Anterior cingulate cortex (tissue), 58 donors: ENCODE measurements at regions not wholly inside any gene's neighbourhood (a gene's known extent, or its start where the extent isn't known, plus 50 kb on each side); places are given as distances from the start of the nearest gene placed in this dataset.
"Not testable (repeated sequence)": the region's sequence is repeated elsewhere in the genome, so short reads cannot be mapped to it uniquely, and the experiment has no call there.

Experiments
- DNase-seq, 58 donors: peaks; one replicate each; lab custom pipeline; 2025; lab: John Stamatoyannopoulos, UW

DNA sequence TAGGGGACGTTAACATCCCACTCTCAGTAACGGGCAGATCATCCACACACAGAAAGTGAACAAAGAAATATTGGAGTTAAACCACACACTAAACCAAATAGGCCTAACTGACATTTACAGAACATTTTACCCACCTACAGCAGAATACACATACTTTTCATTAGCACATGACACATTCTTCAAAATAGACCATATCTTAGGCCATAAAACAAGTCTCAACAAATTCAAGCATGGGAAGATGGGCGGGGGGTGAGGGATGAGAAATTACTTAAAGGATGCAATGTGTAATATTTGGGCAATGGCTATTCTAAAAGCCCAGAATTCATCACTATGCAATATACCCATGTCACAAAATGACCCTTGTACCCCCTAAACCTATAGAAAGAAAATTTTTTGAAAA lies 226.2 kb downstream of the ATPSCKMT start:
- no peak for DNase-seq

DNA sequence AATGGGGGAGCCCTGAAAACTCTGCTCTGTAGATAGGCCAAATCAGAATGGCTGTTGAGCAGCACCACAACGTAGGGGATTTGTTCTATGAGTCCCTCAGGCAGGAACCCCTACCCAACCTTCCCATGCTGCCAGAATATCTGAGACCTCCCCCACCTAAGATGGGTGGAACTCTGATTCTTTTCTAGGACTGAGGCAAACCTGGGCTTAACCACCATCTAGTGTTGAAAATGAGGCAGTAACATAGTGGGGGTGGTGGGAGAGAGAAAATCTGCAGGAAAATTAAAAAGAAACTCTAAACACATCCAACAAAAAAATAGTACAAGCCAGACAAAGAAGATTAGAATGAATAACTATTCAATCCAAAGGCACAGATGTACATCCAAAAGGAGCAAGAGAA lies 228.4 kb downstream of the ATPSCKMT start:
- DNase-seq = no peak

DNA sequence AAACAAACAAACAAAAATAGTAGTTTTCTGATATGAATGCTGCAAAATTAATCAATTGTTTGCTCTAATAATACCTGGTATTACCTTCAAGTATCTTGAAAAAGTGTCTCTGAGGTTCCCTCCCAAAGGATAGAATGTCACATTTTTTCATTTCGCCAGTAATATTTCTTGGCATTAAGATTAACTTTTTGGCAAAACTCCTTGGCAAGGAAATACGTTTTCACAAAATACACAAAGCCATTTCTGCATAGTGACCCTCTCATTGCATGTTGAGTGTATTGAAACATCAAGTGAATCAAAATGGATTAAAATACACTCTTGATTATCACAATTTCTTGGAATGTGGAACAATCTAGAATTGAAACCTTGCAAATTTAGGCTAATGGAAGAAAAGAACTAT lies 230.5 kb downstream of the ATPSCKMT start:
- no peak for DNase-seq

DNA sequence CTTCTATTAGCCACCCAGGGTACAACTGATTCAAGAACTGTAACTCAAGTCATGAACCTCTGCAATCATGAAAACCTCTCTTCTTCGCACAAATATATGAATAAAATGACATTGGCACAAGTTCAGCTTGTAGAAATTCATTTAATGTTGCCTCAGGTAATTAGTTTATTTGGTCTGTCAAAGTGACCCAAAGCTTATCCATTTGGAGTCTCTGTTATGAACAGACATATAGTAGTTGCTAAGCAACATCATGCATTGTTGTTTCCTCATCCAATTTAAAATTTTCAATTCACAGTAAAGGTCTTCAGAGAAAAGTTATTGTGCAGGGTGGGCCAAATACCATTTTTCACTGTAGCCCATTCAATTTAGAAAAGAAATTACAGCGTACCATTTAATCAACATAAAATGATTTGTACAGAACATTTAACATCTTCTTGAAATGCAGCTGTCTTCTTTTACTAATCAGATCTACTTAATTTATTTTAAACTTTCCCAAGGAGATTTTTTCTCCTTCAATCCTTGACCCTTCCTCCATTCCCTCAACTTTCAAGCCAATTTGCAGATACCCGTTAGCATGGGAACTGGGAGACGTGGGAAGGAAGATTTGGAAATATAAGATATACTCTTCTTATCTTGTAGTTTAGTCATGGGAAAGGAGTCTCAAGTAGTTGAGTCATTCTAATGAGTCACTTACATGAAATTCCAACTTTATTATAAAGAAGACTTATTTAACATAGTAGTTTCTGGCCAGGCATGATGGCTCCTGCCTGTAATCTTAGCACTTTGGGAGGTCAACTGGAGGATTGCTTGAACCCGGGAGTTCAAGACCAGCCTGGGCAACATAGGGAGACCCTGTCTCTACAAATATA lies 231.3 kb downstream of the ATPSCKMT start:
- DNase-seq = no peak

DNA sequence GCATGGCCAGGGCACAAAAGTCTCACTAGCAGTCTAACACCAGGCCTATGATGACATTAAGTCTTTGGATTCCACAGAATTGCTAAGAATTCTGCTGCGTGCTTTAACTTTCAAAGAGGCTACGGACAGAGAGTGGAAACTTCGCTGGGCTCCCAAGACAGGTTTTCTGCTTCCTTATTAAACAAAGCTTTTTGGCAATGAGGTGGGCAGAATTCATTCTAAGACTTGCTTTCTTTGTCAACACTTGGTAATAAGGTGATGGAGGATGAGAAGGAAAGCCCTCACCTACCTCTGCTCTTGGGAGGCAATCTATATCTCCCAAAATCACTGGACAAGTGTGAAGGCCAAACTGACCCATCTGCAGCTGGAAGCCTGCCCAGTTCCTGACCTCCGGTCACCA lies 231.9 kb downstream of the ATPSCKMT start:
- DNase-seq = no peak

DNA sequence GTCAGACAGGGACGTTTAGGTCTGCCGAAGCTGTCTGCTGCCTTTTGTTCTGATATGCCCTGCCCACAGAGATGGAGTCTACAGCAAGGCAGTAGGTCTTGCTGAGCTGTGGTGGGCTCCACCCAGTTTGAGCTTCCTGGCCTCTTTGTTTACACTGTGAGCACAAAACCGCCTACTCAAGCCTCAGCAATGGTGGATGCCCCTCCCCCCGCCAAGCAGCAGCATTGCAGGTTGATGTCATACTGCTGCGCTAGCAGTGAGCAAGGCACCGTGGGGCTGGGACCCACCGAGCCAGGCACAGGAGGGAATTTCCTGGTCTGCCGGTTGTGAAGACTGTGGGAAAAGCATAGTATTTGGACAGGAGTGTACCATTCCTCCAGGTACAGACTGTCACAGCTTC lies 233.1 kb downstream of the ATPSCKMT start:
- DNase-seq = not testable (repeated sequence)

DNA sequence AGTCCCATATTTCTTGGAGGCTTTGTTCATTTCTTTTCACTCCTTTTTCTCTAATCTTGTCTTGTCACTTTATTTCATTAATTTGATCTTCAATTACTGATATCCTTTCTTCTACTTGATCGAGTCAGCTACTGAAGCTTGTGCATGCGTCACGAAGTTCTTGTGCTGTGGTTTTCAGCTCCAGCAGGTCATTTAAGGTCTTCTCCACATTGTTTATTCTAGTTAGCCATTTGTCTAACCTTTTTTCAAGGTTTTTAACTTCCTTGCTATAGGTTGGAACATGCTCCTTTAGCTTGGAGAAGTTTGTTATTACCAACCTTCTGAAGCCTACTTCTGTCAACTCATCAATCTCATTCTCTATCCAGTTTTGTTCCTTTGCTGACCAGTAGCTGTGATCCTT lies 234.0 kb downstream of the ATPSCKMT start:
- not testable (repeated sequence) for DNase-seq

DNA sequence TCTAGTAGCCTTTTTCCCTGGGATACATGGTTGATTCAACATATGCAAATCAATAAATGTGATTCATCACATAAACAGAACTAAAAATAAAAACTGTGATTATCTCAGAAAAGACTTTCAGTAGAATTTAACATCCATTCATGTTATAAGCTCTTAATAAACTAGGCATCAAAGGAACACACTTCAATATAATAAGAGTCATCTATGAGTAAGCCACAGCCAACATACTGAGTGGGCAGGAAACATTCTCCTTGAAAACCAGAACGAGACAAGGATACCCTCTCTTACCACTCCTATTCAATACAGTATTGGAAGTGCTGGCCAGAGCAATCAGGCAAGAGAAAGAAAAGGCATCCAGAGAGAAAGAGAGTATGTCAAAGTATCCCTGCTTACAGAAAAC lies 239.9 kb downstream of the ATPSCKMT start:
- no peak for DNase-seq

DNA sequence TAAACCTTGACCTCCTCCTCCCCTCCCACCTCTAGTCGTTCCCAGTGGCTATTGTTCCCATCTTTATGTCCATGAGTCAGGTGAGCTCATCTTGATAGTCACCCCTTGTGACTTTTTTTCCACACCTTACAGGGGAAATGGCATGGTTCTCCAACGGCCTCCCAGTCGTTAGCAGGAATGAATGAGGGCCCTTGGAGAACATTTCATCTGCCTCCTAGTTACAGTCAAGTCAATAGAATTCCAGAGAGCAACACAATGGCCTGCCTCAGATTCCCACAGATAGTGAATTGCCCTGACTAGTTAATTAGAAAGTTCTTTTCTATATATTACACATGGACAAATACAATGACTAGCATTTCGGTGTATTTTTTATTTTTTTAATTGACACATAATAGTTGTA lies 262.6 kb downstream of the ATPSCKMT start:
- no peak for DNase-seq

DNA sequence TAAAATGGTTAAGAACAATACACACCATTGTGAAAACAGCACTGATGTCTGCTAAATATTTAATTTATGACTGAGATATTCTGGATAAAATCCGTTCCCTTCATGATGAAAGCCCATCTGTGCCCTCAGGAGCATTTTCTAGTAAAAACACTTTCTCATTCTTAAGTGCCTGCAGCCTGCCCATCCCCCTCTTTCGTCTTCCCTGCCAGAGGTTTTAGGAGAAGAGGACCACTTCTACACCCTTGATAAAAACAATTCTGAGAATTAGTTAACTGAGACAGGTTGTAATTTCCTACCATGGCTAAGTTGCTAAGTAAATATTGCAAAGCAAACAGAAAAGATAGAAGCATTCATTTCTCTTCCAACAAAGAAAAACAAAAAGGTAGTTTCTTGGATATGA lies 272.6 kb downstream of the ATPSCKMT start:
- no peak for DNase-seq

DNA sequence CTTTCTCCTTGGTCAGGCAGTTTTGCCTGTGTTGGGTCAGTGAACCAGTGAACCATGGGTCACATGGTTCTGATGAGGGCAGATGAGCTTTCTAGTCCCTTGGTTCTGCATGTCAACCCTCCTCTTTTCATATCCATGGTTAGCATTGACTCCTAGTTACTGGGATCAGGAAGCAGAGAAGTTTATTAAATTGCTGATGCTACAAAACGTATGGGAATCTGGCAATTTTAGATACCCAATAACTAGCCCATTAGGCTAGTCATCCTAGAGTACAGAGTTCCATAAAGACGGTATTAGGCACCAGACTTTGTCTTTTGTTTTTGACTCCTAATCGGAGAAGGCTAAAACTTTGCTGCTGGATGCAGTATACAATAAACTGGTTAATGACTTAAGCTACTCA lies 273.1 kb downstream of the ATPSCKMT start:
- no peak for DNase-seq

DNA sequence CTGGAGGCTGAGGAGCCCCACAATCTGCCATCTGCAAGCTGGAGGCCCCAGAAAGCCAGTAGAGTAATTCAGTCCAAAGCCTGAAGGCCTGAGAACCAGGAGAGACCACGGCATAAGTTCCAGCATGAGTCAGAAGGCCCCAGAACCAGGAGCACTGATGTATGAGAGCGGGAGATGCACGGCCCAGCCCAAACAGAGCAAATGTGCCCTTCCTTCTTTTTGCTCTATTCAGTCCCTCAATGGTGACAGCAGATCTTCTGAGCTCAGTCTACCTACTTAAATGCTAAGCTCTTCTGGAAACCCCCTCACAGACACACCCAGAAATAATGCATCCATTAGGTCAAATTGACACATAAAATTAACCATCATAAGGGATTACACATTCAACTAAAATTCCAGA lies 277.6 kb downstream of the ATPSCKMT start:
- no peak for DNase-seq

DNA sequence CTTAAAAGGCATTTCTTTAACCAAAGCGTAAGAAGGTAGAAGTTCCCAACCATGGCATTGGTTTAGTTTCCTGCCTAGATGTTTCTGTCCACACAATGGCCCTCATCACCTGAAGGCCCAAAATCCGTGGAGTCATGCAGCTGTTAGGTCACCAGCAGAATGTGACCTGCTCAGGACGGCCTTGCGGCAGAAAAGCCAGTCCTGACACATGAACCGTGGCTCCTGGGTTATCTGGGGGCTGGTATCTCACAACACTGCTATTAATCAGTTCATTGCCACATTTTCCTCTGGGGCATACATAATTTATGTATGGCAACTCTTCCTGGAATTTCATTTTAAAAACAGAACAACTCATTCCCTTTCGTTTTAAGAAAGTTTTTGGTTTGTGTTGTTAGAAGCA lies 278.4 kb downstream of the ATPSCKMT start:
- DNase-seq = no peak

DNA sequence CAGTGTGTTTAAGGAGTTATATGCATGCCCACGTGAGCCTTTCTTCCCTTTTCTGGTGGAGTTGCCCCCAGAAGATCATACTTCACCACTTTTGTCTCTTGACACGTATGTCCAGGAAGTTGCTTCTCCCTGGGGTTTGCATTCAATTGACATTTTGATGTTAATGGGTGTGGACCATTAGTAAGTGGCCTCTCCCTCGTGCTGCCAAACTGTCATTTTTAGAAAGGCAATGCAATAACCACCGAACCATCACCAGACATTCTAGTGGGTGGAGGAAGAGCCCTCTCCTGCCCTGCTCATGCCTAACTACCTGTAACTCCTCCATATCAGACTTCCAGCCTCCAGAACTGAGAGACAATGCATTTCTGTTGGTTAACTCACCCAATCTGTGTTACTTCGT lies 290.8 kb downstream of the ATPSCKMT start:
- no peak for DNase-seq

DNA sequence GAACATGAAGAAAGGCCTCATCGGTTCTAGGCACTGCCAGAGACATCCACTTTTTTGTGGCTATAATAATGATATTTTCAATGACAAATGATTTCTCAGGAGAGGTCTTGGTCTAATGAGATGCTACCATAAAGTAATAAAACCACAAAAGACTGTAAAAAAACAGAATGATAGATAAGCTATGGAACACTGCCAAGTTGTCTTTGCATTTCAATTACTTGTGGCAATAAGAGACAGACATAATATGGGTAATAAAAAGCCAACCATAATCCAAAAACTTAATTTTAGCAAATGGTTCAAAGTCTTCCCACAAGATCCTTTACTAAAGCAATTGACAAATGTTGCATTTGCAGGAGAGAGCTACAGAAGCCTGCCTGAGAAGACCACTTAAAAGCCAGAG lies 292.5 kb downstream of the ATPSCKMT start:
- no peak for DNase-seq

DNA sequence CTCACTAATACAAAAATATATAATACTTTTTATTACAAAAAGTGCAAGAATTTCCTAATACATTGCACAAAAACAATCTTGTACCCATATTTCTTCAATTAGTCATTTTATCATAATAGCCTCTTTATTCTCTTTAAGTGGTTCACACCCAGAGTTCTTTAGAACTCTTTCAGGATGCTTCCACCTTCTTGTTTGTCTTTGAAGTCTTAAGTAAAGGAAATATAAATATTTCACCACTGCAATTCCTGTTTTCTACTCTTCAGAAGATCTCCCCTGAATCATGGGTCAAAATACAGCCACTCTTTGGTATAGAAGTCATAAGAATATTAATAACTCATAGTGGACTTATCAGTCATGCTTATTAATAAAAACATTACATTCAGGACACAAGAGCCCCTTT lies 293.0 kb downstream of the ATPSCKMT start:
- no peak for DNase-seq

DNA sequence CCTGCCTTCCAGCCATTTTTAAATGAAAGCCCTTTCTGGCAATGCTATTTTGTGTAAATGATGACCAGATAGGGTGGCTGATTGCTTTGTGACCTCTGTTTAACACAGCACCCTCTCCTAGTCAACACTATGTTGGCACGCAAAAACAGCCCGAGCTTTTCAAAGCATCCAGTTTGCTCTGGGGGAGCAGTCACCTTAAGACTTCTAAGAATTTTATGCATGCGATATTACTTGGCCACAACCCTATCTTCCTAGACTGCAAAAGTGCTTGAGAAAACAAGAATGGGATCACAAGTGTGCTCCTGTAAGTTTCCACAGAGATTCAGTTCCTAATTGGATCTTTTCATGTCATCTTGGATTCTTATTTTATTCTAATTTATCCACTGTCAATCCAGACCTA lies 294.1 kb downstream of the ATPSCKMT start:
- no peak for DNase-seq

DNA sequence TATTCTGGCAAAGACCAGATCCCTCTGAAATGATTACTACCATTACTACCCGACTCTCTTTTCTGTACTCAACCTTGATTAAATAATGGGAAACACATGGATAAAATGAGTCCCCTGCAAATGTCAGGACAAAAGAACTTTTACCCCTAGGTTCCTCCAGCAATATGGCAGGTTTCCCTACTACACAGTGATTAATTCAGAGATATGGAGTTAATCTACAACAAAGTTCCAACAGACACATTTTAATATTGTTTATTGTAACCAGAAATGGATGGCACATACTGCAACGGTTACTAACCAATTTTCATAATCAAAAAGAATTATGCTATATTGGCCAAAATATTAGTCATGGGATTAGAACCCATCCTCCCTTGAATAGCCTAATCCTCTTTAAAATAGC lies 294.8 kb downstream of the ATPSCKMT start:
- DNase-seq = no peak

DNA sequence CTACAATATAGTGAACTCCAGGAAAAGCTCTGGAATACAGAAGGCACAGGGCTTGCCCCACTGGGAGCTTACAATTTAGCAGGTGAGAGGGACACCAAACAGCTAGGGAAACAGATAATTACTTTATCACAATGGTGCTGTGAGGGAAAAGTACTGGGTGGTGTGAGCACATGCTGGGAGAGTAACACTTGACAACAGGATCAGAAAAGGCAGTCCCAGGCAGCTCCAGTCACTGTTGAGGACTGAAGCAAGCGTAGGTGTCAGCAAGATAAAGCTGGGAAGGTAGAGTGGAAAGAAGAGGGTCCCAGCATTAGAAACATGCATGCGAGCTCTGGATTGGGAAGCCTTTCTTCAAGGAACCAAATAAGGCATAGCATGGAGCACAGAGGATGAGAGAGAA lies 296.0 kb downstream of the ATPSCKMT start:
- DNase-seq = no peak

DNA sequence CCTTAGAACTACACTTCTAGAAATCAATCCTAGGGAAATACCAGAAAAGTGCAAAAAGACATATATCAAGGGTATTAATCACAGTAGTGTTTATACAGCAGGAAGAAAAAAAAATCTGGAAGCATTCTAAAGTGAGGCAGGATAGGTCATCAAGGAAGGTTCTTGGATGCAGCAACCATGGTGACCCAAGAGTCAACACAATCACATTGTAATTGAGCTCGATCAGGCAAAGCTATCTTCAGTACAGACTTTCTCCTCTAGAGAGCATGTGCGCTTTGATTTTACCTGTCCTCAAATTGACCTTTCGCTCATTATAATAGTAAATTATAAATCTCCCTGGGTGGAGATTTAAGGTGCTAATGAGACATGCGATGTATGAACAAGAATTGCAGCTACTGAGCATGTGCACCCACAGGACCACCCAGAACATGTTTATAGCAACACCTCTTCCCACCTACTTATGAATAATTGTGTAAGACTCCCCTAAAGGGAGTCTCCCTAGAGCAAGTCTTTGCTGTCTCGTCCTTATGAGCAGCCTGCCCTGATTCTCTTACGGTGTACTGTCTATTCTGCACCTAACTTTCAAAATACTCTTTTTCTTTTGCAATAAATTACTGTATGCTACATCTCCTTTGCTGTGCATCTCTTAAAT lies 297.7 kb downstream of the ATPSCKMT start:
- no peak for DNase-seq

DNA sequence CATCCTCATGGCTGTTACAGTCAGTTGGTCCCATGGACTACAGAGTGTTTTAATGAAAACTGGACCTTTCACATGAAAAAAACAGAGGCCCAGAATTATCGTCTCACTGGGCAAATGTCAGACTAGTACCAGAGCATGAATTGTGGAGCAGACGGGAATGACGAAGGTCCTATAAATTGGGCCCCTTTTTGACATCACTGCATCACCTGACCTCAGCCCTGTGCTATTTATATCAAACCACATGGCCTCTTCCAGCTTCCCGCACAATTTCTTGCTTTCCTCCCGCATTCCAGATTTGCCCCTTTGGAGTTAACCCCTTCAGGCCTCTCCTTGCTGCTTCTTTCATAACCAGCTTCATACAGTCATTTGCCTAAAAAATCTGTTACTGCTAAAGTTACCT lies 301.7 kb downstream of the ATPSCKMT start:
- no peak for DNase-seq

DNA sequence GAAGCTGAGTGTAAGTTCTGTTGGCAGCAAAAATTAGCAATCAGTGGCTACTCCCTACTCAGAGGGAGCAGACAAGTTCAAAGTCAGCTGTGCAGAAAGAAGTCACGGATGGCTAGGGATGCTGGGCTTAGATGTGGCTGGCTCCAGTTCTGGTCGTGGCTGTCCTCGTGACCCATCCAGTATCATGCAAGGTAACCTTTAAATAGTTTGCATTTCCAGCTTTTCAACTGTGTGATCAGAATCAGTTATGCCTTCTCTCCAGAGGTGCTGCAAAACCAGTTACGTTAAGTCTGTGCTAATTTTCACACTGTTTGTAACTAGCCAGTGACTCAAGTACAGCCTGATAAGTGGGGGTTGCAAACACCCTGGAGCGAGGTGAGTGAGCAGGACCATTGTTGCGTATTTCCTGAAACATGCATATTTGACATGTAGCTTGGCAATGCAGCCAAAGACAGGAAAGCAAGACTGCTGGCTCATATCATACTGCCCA lies 302.4 kb downstream of the ATPSCKMT start:
- DNase-seq = no peak
